NCI-H526 (cell line): ENCODE measurements at regions not wholly inside any gene's neighbourhood (a gene's known extent, or its start where the extent isn't known, plus 50 kb on each side); places are given as distances from the start of the nearest gene placed in this dataset.
"Not testable (repeated sequence)": the region's sequence is repeated elsewhere in the genome, so short reads cannot be mapped to it uniquely, and the experiment has no call there.

Source experiments
- DNase-seq, 2 experiments: peaks; one replicate each; lab custom pipeline; 2025; lab: John Stamatoyannopoulos, UW

GRCh38 chr1:38505944-38506343 lies 353.6 kb downstream of the RRAGC start:
- no peak for DNase-seq

- DNase-seq, result peak; percentile 21 to 39
These were observed 356.8 kb downstream of the RRAGC start for GRCh38 chr1:38502758-38503157.

GRCh38 chr1:38500891-38501290 lies 358.7 kb downstream of the RRAGC start:
- DNase-seq, result no peak

GRCh38 chr1:38500352-38500751 lies 359.2 kb downstream of the RRAGC start:
- DNase-seq, result peak in 1 of 2 experiments; percentile 42

- DNase-seq, result peak; percentile 44 to 79
These were observed 360.9 kb downstream of the RRAGC start for GRCh38 chr1:38498686-38499085.

- DNase-seq, result peak; percentile 80
These were observed 361.5 kb downstream of the RRAGC start for GRCh38 chr1:38497921-38498656.

- not testable (repeated sequence) for DNase-seq
These were observed 366.3 kb downstream of the RRAGC start for GRCh38 chr1:38493306-38493705.

GRCh38 chr1:38489844-38490270 lies 369.7 kb downstream of the RRAGC start:
- DNase-seq, result peak; percentile 42 to 87

GRCh38 chr1:38488162-38488898 lies 371.2 kb downstream of the RRAGC start:
- DNase-seq, result no peak

GRCh38 chr1:38487396-38487795 lies 372.2 kb downstream of the RRAGC start:
- no peak for DNase-seq

- DNase-seq, result no peak
These were observed 373.5 kb downstream of the RRAGC start for GRCh38 chr1:38486085-38486484.

GRCh38 chr1:38481871-38482826 lies 377.4 kb downstream of the RRAGC start:
- DNase-seq, result no peak

GRCh38 chr1:38479662-38480061 lies 379.9 kb downstream of the RRAGC start:
- DNase-seq, result not testable (repeated sequence)

GRCh38 chr1:38477811-38478210 lies 381.8 kb downstream of the RRAGC start:
- DNase-seq, result no peak

- no peak for DNase-seq
These were observed 382.8 kb downstream of the RRAGC start for GRCh38 chr1:38476850-38477178.

GRCh38 chr1:38476111-38476849 lies 383.3 kb downstream of the RRAGC start:
- DNase-seq, result peak in 1 of 2 experiments; percentile 65

- no peak for DNase-seq
These were observed 384.0 kb downstream of the RRAGC start for GRCh38 chr1:38475624-38476005.

- peak in 1 of 2 experiments; percentile 40 for DNase-seq
These were observed 384.6 kb downstream of the RRAGC start for GRCh38 chr1:38474738-38475623.

- DNase-seq, result no peak
These were observed 393.1 kb downstream of the RRAGC start for GRCh38 chr1:38466487-38466886.

- no peak for DNase-seq
These were observed 394.1 kb downstream of the RRAGC start for GRCh38 chr1:38465460-38465859.
